IMR-90 (cell line): ENCODE measurements at regions not wholly inside any gene's neighbourhood (a gene's known extent, or its start where the extent isn't known, plus 50 kb on each side); places are given as distances from the start of the nearest gene placed in this dataset.

Experiments
- ATAC-seq: fragments of 200-7000 bp; cut with Tn5 transposase; 2 replicates; pipeline ENCODE4 v1.9.1; 2020; ENCODE audit warnings: low read depth, mild to moderate bottlenecking, moderate library complexity
- BruUV-seq: library from RNA; stranded (reverse); fragments of 400-500 nt; replicated peaks from 2 replicates; lab custom pipeline; 2021; lab: Mats Ljungman, UMichigan
- CTCF ChIA-PET: fragments of 300-600 bp; formaldehyde crosslinking; extraction: SDS; loops from one replicate; lab custom pipeline; 2021; ENCODE audit warnings: antibody characterized with exemption; lab: Yijun Ruan, JAX
- POLR2A ChIA-PET: fragments of 300-600 bp; sonication (Branson Sonifier 250); formaldehyde crosslinking; loops from one replicate; lab custom pipeline; 2022; ENCODE audit warnings: antibody characterized with exemption; ENCODE audit not compliant: unreplicated experiment; lab: Charles Lee
- DNase-seq: peaks from one replicate; pipeline ENCODE4 v3.0.0; 2013
- H2AFZ ChIP-seq: replicated peaks from 2 replicates; pipeline ENCODE3; 2013; ENCODE audit warnings: low read length, mild to moderate bottlenecking; ENCODE audit not compliant: poor library complexity
- H2AK5ac ChIP-seq: 2 replicates; pipeline ENCODE4 v1.6.1; 2013; ENCODE audit warnings: low read depth, low read length, inconsistent platforms
- H2AK9ac ChIP-seq: replicated peaks from 2 replicates; pipeline ENCODE3; 2013; ENCODE audit warnings: mild to moderate bottlenecking, low read depth, low read length, moderate library complexity; ENCODE audit not compliant: poor library complexity
- H2BK120ac ChIP-seq: 2 replicates; pipeline ENCODE4 v1.6.1; 2013; ENCODE audit warnings: low read depth, low read length, inconsistent platforms
- H2BK15ac ChIP-seq: 3 replicates; pipeline ENCODE4 v1.6.1; 2013; ENCODE audit warnings: low read depth, low read length, inconsistent platforms
- H2BK20ac ChIP-seq: 2 replicates; pipeline ENCODE4 v1.6.1; 2013; ENCODE audit warnings: low read depth, mild to moderate bottlenecking, inconsistent platforms, low read length, moderate library complexity
- H2BK5ac ChIP-seq: 2 replicates; pipeline ENCODE4 v1.6.1; 2013; ENCODE audit warnings: mild to moderate bottlenecking, low read depth, low read length, inconsistent platforms; ENCODE audit not compliant: poor library complexity, severe bottlenecking
- H3K14ac ChIP-seq: replicated peaks from 2 replicates; pipeline ENCODE4 v1.6.1; 2013; ENCODE audit warnings: low read depth, low read length, inconsistent platforms
- H3K18ac ChIP-seq: 2 replicates; pipeline ENCODE4 v1.6.1; 2013; ENCODE audit warnings: low read depth, low read length, control low read depth
- H3K23ac ChIP-seq: 2 replicates; pipeline ENCODE4 v1.6.1; 2013; ENCODE audit warnings: low read depth, low read length, inconsistent platforms
- H3K27ac ChIP-seq: 2 replicates; pipeline ENCODE4 v1.5.1; 2013; ENCODE audit warnings: mild to moderate bottlenecking, control low read depth, low read length; ENCODE audit not compliant: insufficient read depth
- H3K27me3 ChIP-seq: 2 replicates; pipeline ENCODE4 v1.6.1; 2013; ENCODE audit warnings: low read length; ENCODE audit not compliant: control insufficient read depth, insufficient read depth
- H3K36me3 ChIP-seq: 2 replicates; pipeline ENCODE4 v1.6.1; 2013; ENCODE audit warnings: low read length, mixed read lengths; ENCODE audit not compliant: control insufficient read depth, insufficient read depth
- H3K4ac ChIP-seq: 2 replicates; pipeline ENCODE4 v1.6.1; 2013; ENCODE audit warnings: low read depth, low read length, inconsistent platforms
- H3K4me1 ChIP-seq: 2 replicates; pipeline ENCODE4 v1.6.1; 2013; ENCODE audit warnings: low read length, mixed read lengths; ENCODE audit not compliant: control insufficient read depth, insufficient read depth
- H3K4me2 ChIP-seq: 2 replicates; pipeline ENCODE4 v1.6.1; 2013; ENCODE audit warnings: low read depth, mild to moderate bottlenecking, control low read depth, low read length, moderate library complexity
- H3K4me3 ChIP-seq: 2 replicates; pipeline ENCODE4 v1.5.1; 2013; ENCODE audit warnings: low read depth, mild to moderate bottlenecking, control low read depth, low read length, moderate library complexity; ENCODE audit not compliant: insufficient read depth
- H3K56ac ChIP-seq: 2 replicates; pipeline ENCODE4 v1.6.1; 2013; ENCODE audit warnings: low read length, inconsistent platforms; ENCODE audit not compliant: insufficient read depth; ENCODE audit errors: extremely low read depth
- H3K79me1 ChIP-seq, 2 experiments: 2 replicates each; pipeline ENCODE4 v1.6.1; 2013; ENCODE audit warnings: low read length in 2 of 2, inconsistent platforms in 1 of 2, low read depth in 1 of 2
- H3K9ac ChIP-seq: 2 replicates; pipeline ENCODE4 v1.6.1; 2013; ENCODE audit warnings: low read depth, low read length, control low read depth
- H3K9me1 ChIP-seq: 2 replicates; pipeline ENCODE4 v1.6.1; 2013; ENCODE audit warnings: low read length, inconsistent platforms; ENCODE audit not compliant: insufficient read depth
- H3K9me3 ChIP-seq: 2 replicates; pipeline ENCODE4 v1.6.1; 2013; ENCODE audit warnings: low read length; ENCODE audit not compliant: control insufficient read depth, insufficient read depth
- H4K20me1 ChIP-seq: 2 replicates; pipeline ENCODE4 v1.6.1; 2013; ENCODE audit warnings: low read length, inconsistent platforms; ENCODE audit not compliant: insufficient read depth
- H4K5ac ChIP-seq: 2 replicates; pipeline ENCODE4 v1.6.1; 2013; ENCODE audit warnings: mild to moderate bottlenecking, low read depth, low read length, control low read depth
- H4K8ac ChIP-seq, 2 experiments: 2 replicates each; pipeline ENCODE4 v1.6.1; 2013; ENCODE audit warnings: low read depth in 2 of 2, low read length in 2 of 2, control low read depth in 1 of 2, inconsistent platforms in 1 of 2
- H4K91ac ChIP-seq: 2 replicates; pipeline ENCODE4 v1.6.1; 2013; ENCODE audit warnings: low read depth, low read length, inconsistent platforms; ENCODE audit not compliant: insufficient read depth
- BHLHE40 ChIP-seq: fragments of 150-350 bp; IDR thresholded peaks from 2 replicates; pipeline ENCODE4 v1.6.1; 2016; ENCODE audit warnings: mild to moderate bottlenecking, low read depth, low read length
- CEBPB ChIP-seq: IDR thresholded peaks from 2 replicates; pipeline ENCODE4 v1.6.1; 2012; ENCODE audit warnings: low read depth, low read length, improper control_type of control experiment
- CHD1 ChIP-seq: IDR thresholded peaks from 2 replicates; pipeline ENCODE4 v1.6.1; 2012; ENCODE audit warnings: low read depth, low read length, improper control_type of control experiment
- CTCF ChIP-seq: conservative IDR thresholded peaks from 2 replicates; pipeline ENCODE4 v1.5.1; 2012; ENCODE audit warnings: mild to moderate bottlenecking, low read depth, low read length, improper control_type of control experiment
- FOS ChIP-seq: fragments of 150-350 bp; IDR thresholded peaks from 2 replicates; pipeline ENCODE4 v1.6.1; 2016; ENCODE audit warnings: low read depth, low read length
- MAFK ChIP-seq: IDR thresholded peaks from 2 replicates; pipeline ENCODE4 v1.6.1; 2012; ENCODE audit warnings: low read depth, low read length, improper control_type of control experiment
- MAZ ChIP-seq: IDR thresholded peaks from 2 replicates; pipeline ENCODE4 v1.6.1; 2012; ENCODE audit warnings: low read depth, mild to moderate bottlenecking, low read length, improper control_type of control experiment, moderate library complexity, borderline replicate concordance
- MXI1 ChIP-seq: IDR thresholded peaks from 2 replicates; pipeline ENCODE4 v1.6.1; 2012; ENCODE audit warnings: low read depth, mild to moderate bottlenecking, low read length, moderate library complexity, borderline replicate concordance
- NFE2L2 ChIP-seq: fragments of 150-350 bp; IDR thresholded peaks from 2 replicates; pipeline ENCODE4 v1.6.1; 2016; ENCODE audit warnings: low read depth, mild to moderate bottlenecking, low read length
- POLR2A ChIP-seq: IDR thresholded peaks from 2 replicates; pipeline ENCODE4 v1.6.1; 2012; ENCODE audit warnings: mild to moderate bottlenecking, low read depth, low read length
- RAD21 ChIP-seq: IDR thresholded peaks from 2 replicates; pipeline ENCODE4 v1.6.1; 2012; ENCODE audit warnings: low read length, improper control_type of control experiment
- RCOR1 ChIP-seq: IDR thresholded peaks from 2 replicates; pipeline ENCODE4 v1.6.1; 2012; ENCODE audit warnings: mild to moderate bottlenecking, low read length, improper control_type of control experiment; ENCODE audit not compliant: insufficient replicate concordance
- RFX5 ChIP-seq: IDR thresholded peaks from 2 replicates; pipeline ENCODE4 v1.8.0; 2012; ENCODE audit warnings: low read depth, mild to moderate bottlenecking, low read length, moderate library complexity
- SMC3 ChIP-seq: fragments of 150-350 bp; IDR thresholded peaks from 2 replicates; pipeline ENCODE4 v1.6.1; 2016; ENCODE audit warnings: low read depth, mild to moderate bottlenecking, antibody characterized with exemption, low read length, moderate library complexity
- USF2 ChIP-seq: fragments of 150-350 bp; IDR thresholded peaks from 2 replicates; pipeline ENCODE4 v1.6.1; 2017; ENCODE audit warnings: mild to moderate bottlenecking, antibody characterized with exemption, low read length, low read depth
- WGBS, 2 experiments: methylation state at CpG; one replicate each; pipeline versions ENCODE4 v1.1.5 to v1.1.7; 2013; ENCODE audit warnings: missing lambda C conversion rate in 2 of 2; ENCODE audit not compliant: insufficient read length in 1 of 2; ENCODE audit errors: extremely low coverage in 2 of 2; 5-methylcytosine and 5-hydroxymethylcytosine counted together
- dilution Hi-C: fragments of 300-500 bp; cut with HindIII; formaldehyde crosslinking; loops from one replicate; pipeline ENCODE4 v1.14.3; 2018; ENCODE audit warnings: low sequenced_read_pairs; ENCODE audit not compliant: unreplicated experiment
- in situ Hi-C: fragments of 300-500 bp; cut with MboI; formaldehyde crosslinking; loops from 3 replicates; pipeline ENCODE4 v1.14.3; 2019; ENCODE audit warnings: low sequenced_read_pairs, inconsistent platforms, mixed read lengths
- intact Hi-C: fragments of 100-400 bp; cut with micrococcal nuclease; formaldehyde crosslinking; loops from 2 replicates; pipeline ENCODE4 v1.10.0; 2022
- TF ChIP-seq, protein P1 (sequence below): fragments of 150-350 bp; IDR thresholded peaks from 2 replicates; pipeline ENCODE4 v1.6.1; 2016; ENCODE audit warnings: low read depth, mild to moderate bottlenecking, low read length, moderate library complexity, borderline replicate concordance

DNA sequence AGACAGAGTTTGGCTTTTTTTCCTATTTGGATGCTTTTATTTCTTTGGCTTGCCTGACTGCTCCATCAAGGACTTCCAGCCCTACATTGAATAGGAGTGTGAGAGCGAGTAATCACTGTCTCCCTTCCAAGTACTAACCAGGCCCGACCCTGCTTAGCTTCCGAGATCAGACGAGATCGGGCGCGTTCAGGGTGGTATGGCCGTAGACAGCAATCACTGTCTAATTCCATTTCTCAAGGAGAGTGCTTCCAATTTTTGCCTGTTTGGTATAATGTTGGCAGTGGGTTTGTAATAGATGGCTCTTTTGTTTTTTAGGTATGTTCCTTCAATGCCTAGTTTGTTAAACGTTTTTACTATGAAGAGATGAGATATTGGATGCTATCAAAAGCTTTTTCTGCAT, 125.0 kb upstream of the PEX5L start:
- Histone ChIP-seq H2AK9ac (no peak overlapping the region), H3K23ac (no peak overlapping the region), H4K20me1 (no peaks in the 10 kb centered on the region), H3K4me3 (no peak overlapping the region), H3K27me3 (no peaks in the 10 kb centered on the region), H4K91ac (no peak overlapping the region), H3K14ac (no peak overlapping the region), H2BK20ac (no peak overlapping the region), H4K5ac (no peak overlapping the region), H3K4me1 (no peaks in the 10 kb centered on the region), H3K4me2 (no peak overlapping the region), H3K9me3 (peaks cover 6% of the 10 kb centered on the region; the same call in 1 of the 2 replicates), H2AFZ (no peak overlapping the region), H2BK120ac (no peak overlapping the region), H3K18ac (no peak overlapping the region), H3K4ac (no peak overlapping the region), H3K79me1 (no peaks in the 10 kb centered on the region), H3K27ac (no peak overlapping the region), H3K56ac (no peak overlapping the region), H3K9me1 (no peaks in the 10 kb centered on the region), H3K36me3 (no peaks in the 10 kb centered on the region), H2BK15ac (no peak overlapping the region), H2AK5ac (no peak overlapping the region), H2BK5ac (no peak overlapping the region), H4K8ac (no peak overlapping the region), H3K9ac (no peak overlapping the region)
- TF ChIP-seq CTCF (no peak), USF2 (no peak), NFE2L2 (no peak), BHLHE40 (no peak), POLR2A (no peak), SMC3 (no peak), FOS (no peak), CHD1 (no peak), RCOR1 (no peak), MXI1 (no peak), CEBPB (no peak), MAFK (no peak), RAD21 (no peak), RFX5 (no peak), MAZ (no peak)
- TF ChIP-seq, protein P1, sequence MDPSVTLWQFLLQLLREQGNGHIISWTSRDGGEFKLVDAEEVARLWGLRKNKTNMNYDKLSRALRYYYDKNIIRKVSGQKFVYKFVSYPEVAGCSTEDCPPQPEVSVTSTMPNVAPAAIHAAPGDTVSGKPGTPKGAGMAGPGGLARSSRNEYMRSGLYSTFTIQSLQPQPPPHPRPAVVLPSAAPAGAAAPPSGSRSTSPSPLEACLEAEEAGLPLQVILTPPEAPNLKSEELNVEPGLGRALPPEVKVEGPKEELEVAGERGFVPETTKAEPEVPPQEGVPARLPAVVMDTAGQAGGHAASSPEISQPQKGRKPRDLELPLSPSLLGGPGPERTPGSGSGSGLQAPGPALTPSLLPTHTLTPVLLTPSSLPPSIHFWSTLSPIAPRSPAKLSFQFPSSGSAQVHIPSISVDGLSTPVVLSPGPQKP: no peak
- WGBS, 2 experiments: no CpG with 5 or more reads among the region's 9 CpGs
- POLR2A ChIA-PET: no interaction called here
- in situ Hi-C loops: no loop called here
- CTCF ChIA-PET: no interaction called here
- DNase-seq: no peak
- intact Hi-C loops: no loop called here
- dilution Hi-C loops: no loop called here
- no peak for ATAC-seq
- no TSS peak for BruUV-seq
